ENCODE measurements at regions not wholly inside any gene's neighbourhood (a gene's known extent, or its start where the extent isn't known, plus 50 kb on each side); places are given as distances from the start of the nearest gene placed in this dataset.

- TF ChIP-seq CTCF (IDR thresholded peaks at IDR 0.05; ENCODE audit: control insufficient read depth, extremely low read depth, insufficient read depth), result no peak
- DNase-seq (ENCODE audit: low read depth), result no peak
- H3K4me3 ChIP-seq (ENCODE audit: low read depth, low read length), result no peak overlapping the region
Observed at GRCh38 chr4:28545986-28546385, 1685.3 kb downstream of the STIM2 start.

- no peak for DNase-seq (ENCODE audit: low read depth)
- no peak overlapping the region for H3K4me3 ChIP-seq (ENCODE audit: low read depth, low read length)
- no peak for TF ChIP-seq CTCF (IDR thresholded peaks at IDR 0.05; ENCODE audit: control insufficient read depth, extremely low read depth, insufficient read depth)
Observed at GRCh38 chr4:28548136-28548535, 1687.5 kb downstream of the STIM2 start.

GRCh38 chr4:28548594-28548993 is 1688.0 kb downstream of the STIM2 start:
- TF ChIP-seq CTCF (IDR thresholded peaks at IDR 0.05; ENCODE audit: control insufficient read depth, extremely low read depth, insufficient read depth), result no peak
- no peak overlapping the region for H3K4me3 ChIP-seq (ENCODE audit: low read depth, low read length)
- no peak for DNase-seq (ENCODE audit: low read depth)

GRCh38 chr4:28555866-28556265 is 1695.2 kb downstream of the STIM2 start:
- no peak overlapping the region for H3K4me3 ChIP-seq (ENCODE audit: low read depth, low read length)
- DNase-seq (ENCODE audit: low read depth), result no peak
- no peak for TF ChIP-seq CTCF (IDR thresholded peaks at IDR 0.05; ENCODE audit: control insufficient read depth, extremely low read depth, insufficient read depth)

GRCh38 chr4:28557755-28558154 is 1697.1 kb downstream of the STIM2 start:
- DNase-seq (ENCODE audit: low read depth), result no peak
- TF ChIP-seq CTCF (IDR thresholded peaks at IDR 0.05; ENCODE audit: control insufficient read depth, extremely low read depth, insufficient read depth), result no peak

GRCh38 chr4:28558895-28559294 is 1698.3 kb downstream of the STIM2 start:
- no peak for TF ChIP-seq CTCF (IDR thresholded peaks at IDR 0.05; ENCODE audit: control insufficient read depth, extremely low read depth, insufficient read depth)
- no peak overlapping the region for H3K4me3 ChIP-seq (ENCODE audit: low read depth, low read length)
- no peak for DNase-seq (ENCODE audit: low read depth)

More at GRCh38 chr4:28557755-28558154, 1697.1 kb downstream of the STIM2 start:
- no peak overlapping the region for H3K4me3 ChIP-seq (ENCODE audit: low read depth, low read length)

- no peak overlapping the region for H3K4me3 ChIP-seq (ENCODE audit: low read depth, low read length)
- no peak for TF ChIP-seq CTCF (IDR thresholded peaks at IDR 0.05; ENCODE audit: control insufficient read depth, extremely low read depth, insufficient read depth)
- no peak for DNase-seq (ENCODE audit: low read depth)
Observed at GRCh38 chr4:28562913-28563312, 1702.3 kb downstream of the STIM2 start.

Measured in LNCaP clone FGC (cell line).